Naive thymus-derived CD4-positive, alpha-beta T cell (primary cell): ENCODE measurements at regions not wholly inside any gene's neighbourhood (a gene's known extent, or its start where the extent isn't known, plus 50 kb on each side); places are given as distances from the start of the nearest gene placed in this dataset.

Experiments used
- ATAC-seq: fragments of 150-1000 bp; cut with Tn5 transposase; 2 replicates; pipeline ENCODE4 v1.10.0; 2021; ENCODE audit warnings: mild to moderate bottlenecking, moderate library complexity
- CTCF ChIA-PET: fragments of 350-600 bp; sonication (Branson Sonifier 250); formaldehyde crosslinking; loops from one replicate; lab custom pipeline; 2021; ENCODE audit warnings: antibody characterized with exemption; lab: Charles Lee
- POLR2A ChIA-PET: fragments of 350-600 bp; sonication (Branson Sonifier 250); formaldehyde crosslinking; loops from one replicate; lab custom pipeline; 2021; ENCODE audit warnings: antibody characterized with exemption, inconsistent platforms; lab: Charles Lee
- DNase-seq, 9 donors: peaks; one replicate each; pipeline versions ENCODE4 v3.0.0 to v3.0.0-alpha.2; 2020 to 2022; ENCODE audit warnings: mixed read lengths in 1 of 9
- H3K27ac ChIP-seq: one replicate; pipeline ENCODE4 v1.7.0; 2013; ENCODE audit warnings: mild to moderate bottlenecking, low read depth, low read length, moderate library complexity
- H3K27me3 ChIP-seq, 2 donors: one replicate each; pipeline ENCODE4 v1.7.0; 2013; ENCODE audit warnings: low read length in 2 of 2, mild to moderate bottlenecking in 2 of 2, moderate library complexity in 2 of 2; ENCODE audit not compliant: control insufficient read depth in 2 of 2, insufficient read depth in 2 of 2
- H3K36me3 ChIP-seq, 3 experiments: 1 replicate in 2 of 3; 2 replicates in 1 of 3; pipeline ENCODE4 v1.7.0; 2013; ENCODE audit warnings: low read length in 3 of 3, mild to moderate bottlenecking in 3 of 3, moderate library complexity in 1 of 3; ENCODE audit not compliant: insufficient read depth in 3 of 3, control insufficient read depth in 2 of 3
- H3K4me1 ChIP-seq, 2 donors: one replicate each; pipeline ENCODE4 v1.7.0; 2013; ENCODE audit warnings: low read length in 2 of 2, mild to moderate bottlenecking in 2 of 2, moderate library complexity in 1 of 2; ENCODE audit not compliant: control insufficient read depth in 2 of 2, insufficient read depth in 2 of 2
- H3K4me3 ChIP-seq: 2 replicates; pipeline ENCODE4 v1.7.0; 2013; ENCODE audit warnings: mild to moderate bottlenecking, low read length
- H3K9me3 ChIP-seq, 3 experiments: 1 replicate in 2 of 3; 2 replicates in 1 of 3; pipeline ENCODE4 v1.7.0; 2013; ENCODE audit warnings: low read length in 3 of 3; ENCODE audit not compliant: control insufficient read depth in 2 of 3
- H3K27ac Mint-ChIP-seq, 9 donors: one replicate each; pipeline ENCODE4 v1.8.0; 2020 to 2022; ENCODE audit warnings: mixed read lengths in 9 of 9, mild to moderate bottlenecking in 8 of 9, moderate library complexity in 5 of 9, inconsistent platforms in 2 of 9
- H3K27me3 Mint-ChIP-seq, 5 donors: one replicate each; pipeline ENCODE4 v1.8.0; 2021 to 2022; ENCODE audit warnings: mixed read lengths in 5 of 5, mild to moderate bottlenecking in 1 of 5
- H3K36me3 Mint-ChIP-seq, 5 donors: one replicate each; pipeline ENCODE4 v1.8.0; 2020 to 2022; ENCODE audit warnings: mixed read lengths in 5 of 5, mild to moderate bottlenecking in 3 of 5, inconsistent platforms in 1 of 5
- H3K4me1 Mint-ChIP-seq, 7 donors: one replicate each; pipeline ENCODE4 v1.8.0; 2020 to 2022; ENCODE audit warnings: mixed read lengths in 7 of 7, mild to moderate bottlenecking in 3 of 7, inconsistent platforms in 1 of 7
- H3K4me3 Mint-ChIP-seq, 10 donors: one replicate each; pipeline ENCODE4 v1.8.0; 2020 to 2022; ENCODE audit warnings: mild to moderate bottlenecking in 10 of 10, mixed read lengths in 10 of 10, moderate library complexity in 6 of 10, inconsistent platforms in 2 of 10
- H3K9me3 Mint-ChIP-seq, 11 donors: one replicate each; pipeline ENCODE4 v1.8.0; 2020 to 2022; ENCODE audit warnings: mixed read lengths in 11 of 11, mild to moderate bottlenecking in 4 of 11, inconsistent platforms in 1 of 11, moderate library complexity in 1 of 11
- intact Hi-C, 2 donors: fragments of 100-400 bp; cut with micrococcal nuclease; formaldehyde crosslinking; loops; one replicate each; pipeline ENCODE4 v1.15.1; 2023

GRCh38 chr15:38144921-38145320 is 107.7 kb upstream of the SPRED1 start:
- no peaks in the 10 kb centered on the region for H3K27me3 ChIP-seq
- H3K4me1 Mint-ChIP-seq: peaks cover 0 to 4% (median 0%) of the 10 kb centered on the region in 7 donors
- no peak overlapping the region for H3K27ac ChIP-seq
- H3K4me1 ChIP-seq: no peaks in the 10 kb centered on the region
- intact Hi-C loops: no loop called here
- no peak overlapping the region for H3K27ac Mint-ChIP-seq
- POLR2A ChIA-PET: no interaction called here
- no peak overlapping the region for H3K4me3 Mint-ChIP-seq
- H3K27me3 Mint-ChIP-seq: peaks cover 2 to 21% (median 11%) of the 10 kb centered on the region in 5 donors
- ATAC-seq (no peak), DNase-seq (no peak)
- H3K9me3 Mint-ChIP-seq: peaks cover 0 to 21% (median 8%) of the 10 kb centered on the region in 11 donors
- CTCF ChIA-PET: no interaction called here
- H3K4me3 ChIP-seq: no peak overlapping the region
- peaks cover 0 to under 1% (median 0%) of the 10 kb centered on the region in 3 experiments for H3K9me3 ChIP-seq
- no peaks in the 10 kb centered on the region for H3K36me3 Mint-ChIP-seq
- no peaks in the 10 kb centered on the region for H3K36me3 ChIP-seq

GRCh38 chr15:38145651-38146111 is 107.0 kb upstream of the SPRED1 start:
- ATAC-seq: no peak
- POLR2A ChIA-PET: no interaction called here
- DNase-seq: no peak
- H3K4me1 Mint-ChIP-seq: peaks cover 0 to 4% (median 0%) of the 10 kb centered on the region in 7 donors
- intact Hi-C loops: no loop called here
- Histone ChIP-seq H3K27ac (no peak overlapping the region), H3K4me3 (no peak overlapping the region), H3K9me3 (peaks cover 0 to 8% (median 0%) of the 10 kb centered on the region in 3 experiments), H3K27me3 (no peaks in the 10 kb centered on the region), H3K36me3 (no peaks in the 10 kb centered on the region), H3K4me1 (no peaks in the 10 kb centered on the region)
- no peak overlapping the region for H3K27ac Mint-ChIP-seq
- H3K4me3 Mint-ChIP-seq: no peak overlapping the region
- peaks cover 2 to 21% (median 13%) of the 10 kb centered on the region in 5 donors for H3K27me3 Mint-ChIP-seq
- H3K9me3 Mint-ChIP-seq: peaks cover 2 to 26% (median 9%) of the 10 kb centered on the region in 11 donors
- CTCF ChIA-PET: no interaction called here
- H3K36me3 Mint-ChIP-seq: no peaks in the 10 kb centered on the region

- Mint-ChIP-seq H3K9me3 (peaks cover 4 to 39% (median 14%) of the 10 kb centered on the region in 11 donors), H3K4me3 (no peak overlapping the region), H3K27ac (no peak overlapping the region), H3K4me1 (peaks cover 0 to 4% (median 0%) of the 10 kb centered on the region in 7 donors), H3K27me3 (peaks cover 2 to 22% (median 13%) of the 10 kb centered on the region in 5 donors), H3K36me3 (no peaks in the 10 kb centered on the region)
- ChIA-PET CTCF (no interaction called here), POLR2A (no interaction called here)
- no peak for DNase-seq
- intact Hi-C loops: no loop called here
- no peak overlapping the region for H3K27ac ChIP-seq
- no peak for ATAC-seq
- H3K4me1 ChIP-seq: no peaks in the 10 kb centered on the region
- no peaks in the 10 kb centered on the region for H3K27me3 ChIP-seq
- H3K9me3 ChIP-seq: peaks cover 0 to 10% (median 0%) of the 10 kb centered on the region in 3 experiments
- H3K4me3 ChIP-seq: no peak overlapping the region
- no peaks in the 10 kb centered on the region for H3K36me3 ChIP-seq
Observed at GRCh38 chr15:38147246-38147645, 105.4 kb upstream of the SPRED1 start.

- no peak overlapping the region for H3K27ac ChIP-seq
- H3K4me1 ChIP-seq: no peaks in the 10 kb centered on the region
- peaks cover 2 to 24% (median 8%) of the 10 kb centered on the region in 5 donors for H3K27me3 Mint-ChIP-seq
- DNase-seq (no peak), ATAC-seq (no peak)
- CTCF ChIA-PET: no interaction called here
- H3K27me3 ChIP-seq: no peaks in the 10 kb centered on the region
- H3K4me3 ChIP-seq: no peak overlapping the region
- H3K9me3 Mint-ChIP-seq: peaks cover 1 to 33% (median 14%) of the 10 kb centered on the region in 11 donors
- POLR2A ChIA-PET: no interaction called here
- H3K9me3 ChIP-seq: peaks cover 0 to 10% (median 0%) of the 10 kb centered on the region in 3 experiments
- peaks cover 0 to 3% (median 0%) of the 10 kb centered on the region in 5 donors for H3K36me3 Mint-ChIP-seq
- peaks cover 0 to 4% (median 0%) of the 10 kb centered on the region in 7 donors for H3K4me1 Mint-ChIP-seq
- H3K27ac Mint-ChIP-seq: no peak overlapping the region
- no peaks in the 10 kb centered on the region for H3K36me3 ChIP-seq
- intact Hi-C loops: no loop called here
- H3K4me3 Mint-ChIP-seq: no peak overlapping the region
Observed at GRCh38 chr15:38148471-38148870, 104.2 kb upstream of the SPRED1 start.

GRCh38 chr15:38149315-38149714 is 103.3 kb upstream of the SPRED1 start:
- intact Hi-C loops: no loop called here
- CTCF ChIA-PET: no interaction called here
- DNase-seq (no peak), ATAC-seq (no peak)
- Histone ChIP-seq H3K27ac (no peak overlapping the region), H3K4me3 (no peak overlapping the region), H3K9me3 (peaks cover 0 to 10% (median 0%) of the 10 kb centered on the region in 3 experiments), H3K36me3 (no peaks in the 10 kb centered on the region), H3K27me3 (no peaks in the 10 kb centered on the region), H3K4me1 (no peaks in the 10 kb centered on the region)
- H3K27me3 Mint-ChIP-seq: peaks cover 0 to 22% (median 13%) of the 10 kb centered on the region in 5 donors
- H3K36me3 Mint-ChIP-seq: peaks cover 0 to 3% (median 0%) of the 10 kb centered on the region in 5 donors
- no peak overlapping the region for H3K4me3 Mint-ChIP-seq
- H3K9me3 Mint-ChIP-seq: peaks cover 1 to 40% (median 14%) of the 10 kb centered on the region in 11 donors
- POLR2A ChIA-PET: no interaction called here
- H3K4me1 Mint-ChIP-seq: peaks cover 0 to 4% (median 0%) of the 10 kb centered on the region in 7 donors
- H3K27ac Mint-ChIP-seq: no peak overlapping the region

- Mint-ChIP-seq H3K36me3 (peaks cover 0 to 3% (median 0%) of the 10 kb centered on the region in 5 donors), H3K4me1 (peaks cover 0 to 4% (median 0%) of the 10 kb centered on the region in 7 donors), H3K9me3 (peaks cover 1 to 41% (median 14%) of the 10 kb centered on the region in 11 donors), H3K4me3 (no peak overlapping the region), H3K27me3 (peaks cover 0 to 23% (median 15%) of the 10 kb centered on the region in 5 donors), H3K27ac (no peak overlapping the region)
- Histone ChIP-seq H3K4me1 (no peaks in the 10 kb centered on the region), H3K27me3 (no peaks in the 10 kb centered on the region), H3K27ac (no peak overlapping the region), H3K4me3 (no peak overlapping the region), H3K9me3 (peaks cover 0 to 10% (median 0%) of the 10 kb centered on the region in 3 experiments), H3K36me3 (no peaks in the 10 kb centered on the region)
- intact Hi-C loops: no loop called here
- DNase-seq (no peak), ATAC-seq (no peak)
- ChIA-PET POLR2A (no interaction called here), CTCF (no interaction called here)
Observed at GRCh38 chr15:38150148-38150547, 102.5 kb upstream of the SPRED1 start.

GRCh38 chr15:38150794-38151193 is 101.8 kb upstream of the SPRED1 start:
- ChIA-PET CTCF (no interaction called here), POLR2A (no interaction called here)
- Mint-ChIP-seq H3K36me3 (peaks cover 0 to 3% (median 0%) of the 10 kb centered on the region in 5 donors), H3K4me3 (no peak overlapping the region), H3K9me3 (peaks cover 1 to 45% (median 15%) of the 10 kb centered on the region in 11 donors), H3K4me1 (peaks cover 0 to 4% (median 0%) of the 10 kb centered on the region in 7 donors), H3K27ac (no peak overlapping the region), H3K27me3 (peaks cover 0 to 26% (median 19%) of the 10 kb centered on the region in 5 donors)
- H3K4me3 ChIP-seq: no peak overlapping the region
- peaks cover 0 to 10% (median 0%) of the 10 kb centered on the region in 3 experiments for H3K9me3 ChIP-seq
- ATAC-seq: no peak
- H3K4me1 ChIP-seq: no peaks in the 10 kb centered on the region
- no peak for DNase-seq
- H3K27ac ChIP-seq: no peak overlapping the region
- H3K27me3 ChIP-seq: no peaks in the 10 kb centered on the region
- intact Hi-C loops: no loop called here
- no peaks in the 10 kb centered on the region for H3K36me3 ChIP-seq
